ENCODE measurements at regions not wholly inside any gene's neighbourhood (a gene's known extent, or its start where the extent isn't known, plus 50 kb on each side); places are given as distances from the start of the nearest gene placed in this dataset.

DNA sequence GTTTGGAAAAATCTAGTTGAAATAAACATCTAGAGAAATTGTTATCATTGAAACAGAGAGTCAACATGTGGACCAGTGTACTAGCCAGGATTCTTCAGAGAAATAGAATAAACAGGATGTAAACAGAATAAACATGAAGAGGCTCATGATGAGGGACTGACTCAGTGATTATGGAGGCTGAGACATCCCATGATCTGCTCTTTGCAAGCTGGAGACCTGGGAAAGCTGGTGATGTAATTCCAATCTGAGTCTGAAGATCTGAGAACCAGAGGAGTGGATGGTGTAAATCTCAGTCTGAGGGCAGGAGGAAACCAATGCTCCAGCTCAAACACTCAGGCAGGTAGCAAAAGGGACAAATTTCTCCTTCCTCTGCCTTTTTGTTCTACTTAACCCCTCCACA, 62.9 kb upstream of the FAM180A start:
- TF ChIP-seq, protein P1, sequence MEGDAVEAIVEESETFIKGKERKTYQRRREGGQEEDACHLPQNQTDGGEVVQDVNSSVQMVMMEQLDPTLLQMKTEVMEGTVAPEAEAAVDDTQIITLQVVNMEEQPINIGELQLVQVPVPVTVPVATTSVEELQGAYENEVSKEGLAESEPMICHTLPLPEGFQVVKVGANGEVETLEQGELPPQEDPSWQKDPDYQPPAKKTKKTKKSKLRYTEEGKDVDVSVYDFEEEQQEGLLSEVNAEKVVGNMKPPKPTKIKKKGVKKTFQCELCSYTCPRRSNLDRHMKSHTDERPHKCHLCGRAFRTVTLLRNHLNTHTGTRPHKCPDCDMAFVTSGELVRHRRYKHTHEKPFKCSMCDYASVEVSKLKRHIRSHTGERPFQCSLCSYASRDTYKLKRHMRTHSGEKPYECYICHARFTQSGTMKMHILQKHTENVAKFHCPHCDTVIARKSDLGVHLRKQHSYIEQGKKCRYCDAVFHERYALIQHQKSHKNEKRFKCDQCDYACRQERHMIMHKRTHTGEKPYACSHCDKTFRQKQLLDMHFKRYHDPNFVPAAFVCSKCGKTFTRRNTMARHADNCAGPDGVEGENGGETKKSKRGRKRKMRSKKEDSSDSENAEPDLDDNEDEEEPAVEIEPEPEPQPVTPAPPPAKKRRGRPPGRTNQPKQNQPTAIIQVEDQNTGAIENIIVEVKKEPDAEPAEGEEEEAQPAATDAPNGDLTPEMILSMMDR (IDR thresholded peaks at IDR 0.05; ENCODE audit: control extremely low read depth in 1 of 3, insufficient read depth in 1 of 3, low read depth in 1 of 3, low read length in 3 of 3) = no peak
- TF ChIP-seq EP300 (IDR thresholded peaks at IDR 0.05; ENCODE audit: borderline replicate concordance in 1 of 2, low read depth in 2 of 2, low read length in 2 of 2) = no peak
- TF ChIP-seq ZNF274 (IDR thresholded peaks at IDR 0.05; ENCODE audit: borderline replicate concordance, extremely low read depth, low read length) = no peak
- no peak for TF ChIP-seq TEAD4 (IDR thresholded peaks at IDR 0.05; ENCODE audit: low read depth, low read length)
- no peak for TF ChIP-seq RAD21 (IDR thresholded peaks at IDR 0.05 in 1 of 2, conservative IDR thresholded peaks at IDR 0.05 in 1 of 2; ENCODE audit: low read depth in 2 of 2, low read length in 2 of 2)
- no peak for TF ChIP-seq BRCA1 (IDR thresholded peaks at IDR 0.05; ENCODE audit: low read depth, low read length)

Measured in H1 (cell line).